Breast epithelium (tissue), 4 donors: ENCODE measurements at regions not wholly inside any gene's neighbourhood (a gene's known extent, or its start where the extent isn't known, plus 50 kb on each side); places are given as distances from the start of the nearest gene placed in this dataset.

ENCODE experiments used
- DNase-seq, 2 donors: peaks; one replicate each; pipeline ENCODE4 v3.0.0-alpha.2; 2019; ENCODE audit warnings: low spot score in 2 of 2
- H3K27ac ChIP-seq, 2 donors: fragments of 200-600 bp; sonication (generic) in 1 of 2; one replicate each; pipeline ENCODE4 v1.5.1; 2016 to 2019; ENCODE audit warnings: mild to moderate bottlenecking in 1 of 2
- H3K27me3 ChIP-seq, 2 donors: fragments of 200-600 bp; sonication (generic) in 1 of 2; one replicate each; pipeline versions ENCODE4 v1.5.1 to v1.6.0; 2017 to 2019; ENCODE audit warnings: control low read depth in 1 of 2, mild to moderate bottlenecking in 1 of 2
- H3K36me3 ChIP-seq: fragments of 200-600 bp; one replicate; pipeline ENCODE4 v1.5.1; 2019
- H3K4me1 ChIP-seq, 2 donors: fragments of 200-600 bp; sonication (generic); one replicate each; pipeline ENCODE4 v1.5.1; 2016 to 2019; ENCODE audit warnings: control low read depth in 1 of 2
- H3K4me3 ChIP-seq, 3 donors: fragments of 200-600 bp; sonication (generic); 1 replicate in 2 of 3; 2 replicates in 1 of 3; pipeline ENCODE4 v1.5.1; 2016 to 2019; ENCODE audit warnings: mild to moderate bottlenecking in 3 of 3, moderate library complexity in 2 of 3
- H3K9me3 ChIP-seq, 2 donors: fragments of 200-600 bp; sonication (generic) in 1 of 2; one replicate each; pipeline ENCODE4 v1.5.1; 2016 to 2019; ENCODE audit warnings: control low read depth in 1 of 2
- CTCF ChIP-seq, 3 donors: fragments of 450-650 bp; IDR thresholded peaks; one replicate each; pipeline ENCODE4 v1.5.1; 2016 to 2017; ENCODE audit warnings: antibody characterized with exemption in 3 of 3, mild to moderate bottlenecking in 3 of 3, moderate library complexity in 3 of 3
- POLR2A ChIP-seq: fragments of 450-650 bp; IDR thresholded peaks from one replicate; pipeline ENCODE4 v1.6.1; 2016; ENCODE audit warnings: antibody characterized with exemption, mild to moderate bottlenecking, moderate library complexity
- POLR2AphosphoS5 ChIP-seq, 3 donors: sonication (generic); formaldehyde crosslinking; IDR thresholded peaks; one replicate each; pipeline ENCODE4 v1.6.1; 2017; ENCODE audit warnings: antibody characterized with exemption in 3 of 3
- intact Hi-C: fragments of 100-400 bp; cut with DNase I; formaldehyde crosslinking; loops from one replicate; pipeline ENCODE4 v1.15.1; 2023; ENCODE audit warnings: low total_unique reads

DNA sequence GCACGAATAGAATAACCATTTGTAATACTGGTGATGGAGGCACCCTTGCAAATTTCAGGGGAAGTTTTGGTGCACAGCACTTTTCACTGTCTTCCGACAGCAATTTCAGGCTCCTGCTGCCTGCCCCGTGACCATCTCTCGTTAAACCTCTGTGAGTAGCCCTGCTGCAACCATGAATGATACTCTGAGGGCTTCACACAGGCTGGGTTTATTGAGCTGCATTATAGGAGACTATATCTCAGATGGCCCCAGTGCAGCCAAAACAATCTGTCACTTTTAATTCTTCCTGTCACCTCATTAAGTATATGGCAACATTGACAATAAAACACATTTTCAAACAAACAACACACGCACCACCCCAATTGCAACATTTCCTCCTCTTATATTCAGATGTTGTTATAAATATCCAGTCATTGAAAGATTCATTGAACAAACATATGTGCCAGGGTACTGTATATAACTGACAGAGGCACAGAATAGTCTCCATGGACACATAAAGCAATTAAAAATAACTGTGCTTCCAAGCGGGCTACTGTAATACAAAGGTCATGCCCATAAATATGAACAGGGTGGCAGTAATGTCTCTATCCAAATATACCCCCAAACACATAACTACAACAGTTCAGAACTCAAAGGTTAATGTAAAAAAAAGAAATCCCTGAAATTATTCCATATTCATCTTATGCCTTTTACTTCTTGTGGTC lies 477.0 kb downstream of the GBA3 start:
- no peaks in the 10 kb centered on the region for H3K27me3 ChIP-seq
- no peaks in the 10 kb centered on the region for H3K9me3 ChIP-seq
- no peak overlapping the region for H3K4me3 ChIP-seq
- intact Hi-C loops, result no loop called here
- no peaks in the 10 kb centered on the region for H3K4me1 ChIP-seq
- no peak for DNase-seq
- H3K27ac ChIP-seq, result no peak overlapping the region
- TF ChIP-seq POLR2AphosphoS5 (IDR thresholded peaks at IDR 0.05) (no peak), POLR2A (no peak), CTCF (IDR thresholded peaks at IDR 0.05) (no peak)
- no peaks in the 10 kb centered on the region for H3K36me3 ChIP-seq

DNA sequence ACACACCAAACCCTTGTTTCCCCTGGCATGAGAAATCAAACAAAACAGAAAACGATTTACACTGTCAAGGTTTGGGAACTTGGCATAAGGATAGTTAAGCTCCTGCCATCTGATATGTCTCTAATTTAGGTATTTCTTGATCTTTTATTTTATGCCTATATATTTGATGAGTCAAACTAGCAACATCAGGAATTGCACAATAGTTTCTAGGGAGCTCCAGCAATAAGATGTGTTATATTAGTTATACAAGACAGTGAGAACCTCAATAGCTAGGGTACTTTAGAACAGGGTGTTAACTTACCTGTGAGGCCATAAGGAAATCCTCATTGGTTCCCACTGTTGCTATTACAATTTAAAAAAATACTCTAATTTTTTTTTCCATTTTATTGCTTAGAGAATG lies 474.2 kb downstream of the GBA3 start:
- no peaks in the 10 kb centered on the region for H3K36me3 ChIP-seq
- H3K4me3 ChIP-seq, result no peak overlapping the region
- H3K27ac ChIP-seq, result no peak overlapping the region
- intact Hi-C loops, result no loop called here
- no peaks in the 10 kb centered on the region for H3K27me3 ChIP-seq
- TF ChIP-seq CTCF (IDR thresholded peaks at IDR 0.05) (no peak), POLR2A (no peak), POLR2AphosphoS5 (IDR thresholded peaks at IDR 0.05) (no peak)
- H3K9me3 ChIP-seq, result no peaks in the 10 kb centered on the region
- no peak for DNase-seq
- no peaks in the 10 kb centered on the region for H3K4me1 ChIP-seq

DNA sequence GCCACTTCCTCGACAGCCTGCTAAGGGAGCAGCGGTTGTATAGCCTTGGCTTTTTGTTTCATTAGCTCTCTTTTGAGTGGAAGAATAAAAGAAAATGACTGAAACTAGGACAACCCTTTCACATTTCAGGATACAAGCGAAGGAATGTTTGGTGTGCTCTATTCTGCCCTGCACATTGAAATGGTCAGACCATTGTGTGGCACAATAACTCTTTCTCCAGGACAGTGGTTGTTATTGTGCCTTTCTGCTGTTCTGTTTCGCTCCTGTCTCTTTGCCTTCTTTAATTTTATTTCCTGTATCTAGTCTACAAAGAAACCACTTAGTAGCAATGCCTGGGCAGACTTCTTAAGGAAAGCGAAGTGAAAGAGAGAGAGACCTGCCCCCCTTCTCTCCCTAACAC lies 473.7 kb downstream of the GBA3 start:
- Histone ChIP-seq H3K4me1 (no peaks in the 10 kb centered on the region), H3K4me3 (no peak overlapping the region), H3K27me3 (no peaks in the 10 kb centered on the region), H3K9me3 (no peaks in the 10 kb centered on the region), H3K36me3 (no peaks in the 10 kb centered on the region), H3K27ac (no peak overlapping the region)
- DNase-seq, result no peak
- TF ChIP-seq POLR2A (no peak), CTCF (IDR thresholded peaks at IDR 0.05) (no peak), POLR2AphosphoS5 (IDR thresholded peaks at IDR 0.05) (no peak)
- intact Hi-C loops, result no loop called here

- Histone ChIP-seq H3K4me1 (no peaks in the 10 kb centered on the region), H3K27ac (no peak overlapping the region), H3K27me3 (no peaks in the 10 kb centered on the region), H3K4me3 (no peak overlapping the region), H3K9me3 (no peaks in the 10 kb centered on the region), H3K36me3 (no peaks in the 10 kb centered on the region)
- no peak for DNase-seq
- intact Hi-C loops, result no loop called here
- TF ChIP-seq CTCF (IDR thresholded peaks at IDR 0.05), result no peak
- no peak for TF ChIP-seq POLR2AphosphoS5 (IDR thresholded peaks at IDR 0.05)
- TF ChIP-seq POLR2A, result no peak
These were observed 472.9 kb downstream of the GBA3 start for GRCh38 chr4:23165669-23166068.

GRCh38 chr4:23163647-23164436 lies 471.1 kb downstream of the GBA3 start:
- Histone ChIP-seq H3K4me1 (no peaks in the 10 kb centered on the region), H3K4me3 (no peak overlapping the region), H3K36me3 (no peaks in the 10 kb centered on the region), H3K9me3 (no peaks in the 10 kb centered on the region), H3K27ac (no peak overlapping the region), H3K27me3 (no peaks in the 10 kb centered on the region)
- no peak for DNase-seq
- no peak for TF ChIP-seq POLR2AphosphoS5 (IDR thresholded peaks at IDR 0.05)
- TF ChIP-seq POLR2A, result no peak
- TF ChIP-seq CTCF (IDR thresholded peaks at IDR 0.05), result no peak
- intact Hi-C loops, result no loop called here
